ENCODE measurements at regions not wholly inside any gene's neighbourhood (a gene's known extent, or its start where the extent isn't known, plus 50 kb on each side); places are given as distances from the start of the nearest gene placed in this dataset.

DNA sequence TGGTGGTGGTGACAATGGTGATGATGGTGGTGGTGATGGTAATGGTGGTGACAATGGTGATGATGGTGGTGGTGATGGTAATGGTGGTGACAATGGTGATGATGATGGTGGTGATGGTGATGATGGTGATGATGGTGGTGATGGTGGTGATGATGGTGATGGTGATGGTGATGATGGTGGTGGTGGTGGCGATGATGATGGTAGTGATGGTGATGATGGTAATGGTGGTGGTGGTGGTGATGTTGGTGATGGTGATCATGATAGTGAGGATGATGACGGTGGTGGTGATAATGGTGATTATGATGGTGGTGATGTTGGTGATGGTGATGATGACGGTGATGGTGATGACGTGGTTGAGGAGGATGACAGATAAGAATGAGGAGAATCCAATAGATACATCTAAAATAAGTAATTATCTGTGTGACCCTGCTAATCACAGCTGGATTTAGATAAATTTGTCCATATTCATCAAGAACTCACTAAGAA, 170.7 kb upstream of the SFSWAP start:
- BruUV-seq (replicated peaks): no TSS peak
- TF ChIP-seq, protein P1, sequence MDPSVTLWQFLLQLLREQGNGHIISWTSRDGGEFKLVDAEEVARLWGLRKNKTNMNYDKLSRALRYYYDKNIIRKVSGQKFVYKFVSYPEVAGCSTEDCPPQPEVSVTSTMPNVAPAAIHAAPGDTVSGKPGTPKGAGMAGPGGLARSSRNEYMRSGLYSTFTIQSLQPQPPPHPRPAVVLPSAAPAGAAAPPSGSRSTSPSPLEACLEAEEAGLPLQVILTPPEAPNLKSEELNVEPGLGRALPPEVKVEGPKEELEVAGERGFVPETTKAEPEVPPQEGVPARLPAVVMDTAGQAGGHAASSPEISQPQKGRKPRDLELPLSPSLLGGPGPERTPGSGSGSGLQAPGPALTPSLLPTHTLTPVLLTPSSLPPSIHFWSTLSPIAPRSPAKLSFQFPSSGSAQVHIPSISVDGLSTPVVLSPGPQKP (IDR thresholded peaks at IDR 0.05; ENCODE audit: borderline replicate concordance, low read depth, low read length): no peak
- TF ChIP-seq RCOR1 (IDR thresholded peaks at IDR 0.05; ENCODE audit: insufficient replicate concordance, low read length) (no peak), RAD21 (IDR thresholded peaks at IDR 0.05; ENCODE audit: low read length) (no peak), MAFK (IDR thresholded peaks at IDR 0.05; ENCODE audit: low read depth, low read length) (no peak), SMC3 (IDR thresholded peaks at IDR 0.05; ENCODE audit: low read depth, low read length) (no peak), BHLHE40 (IDR thresholded peaks at IDR 0.05; ENCODE audit: low read depth, low read length) (no peak), RFX5 (IDR thresholded peaks at IDR 0.05; ENCODE audit: low read depth, low read length) (no peak), NFE2L2 (IDR thresholded peaks at IDR 0.05; ENCODE audit: low read depth, low read length) (no peak), CEBPB (IDR thresholded peaks at IDR 0.05; ENCODE audit: low read depth, low read length) (no peak), MAZ (IDR thresholded peaks at IDR 0.05; ENCODE audit: borderline replicate concordance, low read depth, low read length) (no peak), FOS (IDR thresholded peaks at IDR 0.05; ENCODE audit: low read depth, low read length) (no peak)
- TF ChIP-seq, protein P2, sequence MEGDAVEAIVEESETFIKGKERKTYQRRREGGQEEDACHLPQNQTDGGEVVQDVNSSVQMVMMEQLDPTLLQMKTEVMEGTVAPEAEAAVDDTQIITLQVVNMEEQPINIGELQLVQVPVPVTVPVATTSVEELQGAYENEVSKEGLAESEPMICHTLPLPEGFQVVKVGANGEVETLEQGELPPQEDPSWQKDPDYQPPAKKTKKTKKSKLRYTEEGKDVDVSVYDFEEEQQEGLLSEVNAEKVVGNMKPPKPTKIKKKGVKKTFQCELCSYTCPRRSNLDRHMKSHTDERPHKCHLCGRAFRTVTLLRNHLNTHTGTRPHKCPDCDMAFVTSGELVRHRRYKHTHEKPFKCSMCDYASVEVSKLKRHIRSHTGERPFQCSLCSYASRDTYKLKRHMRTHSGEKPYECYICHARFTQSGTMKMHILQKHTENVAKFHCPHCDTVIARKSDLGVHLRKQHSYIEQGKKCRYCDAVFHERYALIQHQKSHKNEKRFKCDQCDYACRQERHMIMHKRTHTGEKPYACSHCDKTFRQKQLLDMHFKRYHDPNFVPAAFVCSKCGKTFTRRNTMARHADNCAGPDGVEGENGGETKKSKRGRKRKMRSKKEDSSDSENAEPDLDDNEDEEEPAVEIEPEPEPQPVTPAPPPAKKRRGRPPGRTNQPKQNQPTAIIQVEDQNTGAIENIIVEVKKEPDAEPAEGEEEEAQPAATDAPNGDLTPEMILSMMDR (conservative IDR thresholded peaks at IDR 0.05; ENCODE audit: low read depth, low read length): no peak
- TF ChIP-seq, protein P3, sequence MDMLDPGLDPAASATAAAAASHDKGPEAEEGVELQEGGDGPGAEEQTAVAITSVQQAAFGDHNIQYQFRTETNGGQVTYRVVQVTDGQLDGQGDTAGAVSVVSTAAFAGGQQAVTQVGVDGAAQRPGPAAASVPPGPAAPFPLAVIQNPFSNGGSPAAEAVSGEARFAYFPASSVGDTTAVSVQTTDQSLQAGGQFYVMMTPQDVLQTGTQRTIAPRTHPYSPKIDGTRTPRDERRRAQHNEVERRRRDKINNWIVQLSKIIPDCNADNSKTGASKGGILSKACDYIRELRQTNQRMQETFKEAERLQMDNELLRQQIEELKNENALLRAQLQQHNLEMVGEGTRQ (IDR thresholded peaks at IDR 0.05; ENCODE audit: low read depth, low read length): no peak
- intact Hi-C loops (cut with micrococcal nuclease): no loop called here

More for the DNA sequence above, 170.7 kb upstream of the SFSWAP start:
- Histone ChIP-seq H3K4me2 (ENCODE audit: low read depth, low read length) (no peak overlapping the region), H2BK15ac (ENCODE audit: low read depth, low read length) (no peak overlapping the region), H3K27ac (ENCODE audit: insufficient read depth, low read length) (no peak overlapping the region), H4K8ac (ENCODE audit: low read depth in 2 of 2, low read length in 2 of 2) (no peak overlapping the region), H3K9me3 (ENCODE audit: control insufficient read depth, insufficient read depth, low read length) (peaks cover 39% of the 10 kb centered on the region), H2AK5ac (ENCODE audit: low read depth, low read length) (no peak overlapping the region), H4K5ac (ENCODE audit: low read depth, low read length) (no peak overlapping the region), H3K9me1 (ENCODE audit: insufficient read depth, low read length) (no peaks in the 10 kb centered on the region), H3K27me3 (ENCODE audit: control insufficient read depth, insufficient read depth, low read length) (no peaks in the 10 kb centered on the region), H3K18ac (ENCODE audit: low read depth, low read length) (no peak overlapping the region), H3K79me1 (ENCODE audit: low read depth in 1 of 2, low read length in 2 of 2) (no peaks in the 10 kb centered on the region), H4K20me1 (ENCODE audit: insufficient read depth, low read length) (no peaks in the 10 kb centered on the region), H2AFZ (replicated peaks; ENCODE audit: low read length, poor library complexity) (no peak overlapping the region), H3K9ac (ENCODE audit: low read depth, low read length) (no peak overlapping the region), H3K4me3 (ENCODE audit: insufficient read depth, low read depth, low read length) (no peak overlapping the region), H3K23ac (ENCODE audit: low read depth, low read length) (no peak overlapping the region), H2BK20ac (ENCODE audit: low read depth, low read length) (no peak overlapping the region), H2BK5ac (ENCODE audit: low read depth, low read length, poor library complexity, severe bottlenecking) (no peak overlapping the region), H4K91ac (ENCODE audit: insufficient read depth, low read depth, low read length) (no peak overlapping the region), H2BK120ac (ENCODE audit: low read depth, low read length) (no peak overlapping the region), H3K4me1 (ENCODE audit: control insufficient read depth, insufficient read depth, low read length) (no peaks in the 10 kb centered on the region), H3K14ac (replicated peaks; ENCODE audit: low read depth, low read length) (no peak overlapping the region), H3K56ac (ENCODE audit: extremely low read depth, insufficient read depth, low read length) (no peak overlapping the region), H2AK9ac (replicated peaks; ENCODE audit: low read depth, low read length, poor library complexity) (no peak overlapping the region), H3K36me3 (ENCODE audit: control insufficient read depth, insufficient read depth, low read length) (no peaks in the 10 kb centered on the region), H3K4ac (ENCODE audit: low read depth, low read length) (no peak overlapping the region)
- in situ Hi-C loops (cut with MboI; ENCODE audit: low sequenced_read_pairs): no loop called here
- dilution Hi-C loops (cut with HindIII; ENCODE audit: low sequenced_read_pairs, unreplicated experiment): no loop called here
- CTCF ChIA-PET: no interaction called here
- DNase-seq (no peak), ATAC-seq (ENCODE audit: low read depth) (no peak)
- POLR2A ChIA-PET (ENCODE audit: unreplicated experiment): no interaction called here
- WGBS, 2 experiments (ENCODE audit: extremely low coverage in 2 of 2, insufficient read length in 1 of 2): 83% methylated on average over 2 of the region's 4 CpGs; no CpG with 5 or more reads in 1 of the 2 experiments

Measured in IMR-90 (cell line).